ENCODE measurements at regions not wholly inside any gene's neighbourhood (a gene's known extent, or its start where the extent isn't known, plus 50 kb on each side); places are given as distances from the start of the nearest gene placed in this dataset.
"Not testable (repeated sequence)": the region's sequence is repeated elsewhere in the genome, so short reads cannot be mapped to it uniquely, and the experiment has no call there.

GRCh38 chr9:67635067-67635466 lies 223.7 kb upstream of the ANKRD20A1 start:
- not testable (repeated sequence) for DNase-seq

DNA sequence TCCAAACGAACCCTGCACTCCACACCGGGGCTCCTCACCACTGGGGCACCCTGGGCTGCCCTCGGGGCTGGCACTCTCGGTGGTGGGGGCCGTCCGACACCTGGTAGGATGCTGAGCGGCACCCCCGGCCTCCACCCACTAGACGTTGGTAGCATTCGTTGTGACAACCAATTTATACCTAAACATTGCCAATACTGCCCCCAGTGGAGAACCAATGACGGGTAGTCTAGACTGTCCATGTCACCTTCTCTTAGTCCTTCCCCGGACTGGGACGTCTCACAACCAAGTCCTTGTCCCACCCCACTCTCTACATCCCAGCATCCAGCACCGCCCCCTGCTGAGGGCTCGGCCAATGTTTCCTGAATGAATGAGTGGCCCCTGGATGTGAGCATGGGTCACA lies 246.8 kb upstream of the ANKRD20A1 start:
- DNase-seq: not testable (repeated sequence)

- not testable (repeated sequence) for DNase-seq
Measured at GRCh38 chr9:67609872-67610271, 248.9 kb upstream of the ANKRD20A1 start.

DNA sequence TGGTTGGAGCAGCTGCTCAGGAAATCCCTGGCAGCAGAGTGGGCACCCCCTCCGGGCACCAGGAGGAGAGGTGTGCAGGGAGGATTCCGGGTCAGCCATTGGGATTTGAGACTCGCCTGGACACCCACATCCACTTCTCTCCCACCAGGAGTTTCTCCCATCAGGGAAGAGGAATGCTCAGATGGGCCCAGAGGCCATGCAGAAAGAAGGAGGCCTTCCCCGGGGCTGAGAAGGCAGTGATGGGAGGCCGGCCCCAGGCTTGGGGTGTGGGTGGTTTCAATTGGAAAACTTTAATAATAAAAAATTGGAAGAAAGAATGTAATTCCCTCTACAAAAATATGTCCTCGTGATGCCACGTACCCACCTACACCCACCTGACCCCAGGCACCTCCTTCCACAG lies 249.3 kb upstream of the ANKRD20A1 start:
- not testable (repeated sequence) for DNase-seq

DNA sequence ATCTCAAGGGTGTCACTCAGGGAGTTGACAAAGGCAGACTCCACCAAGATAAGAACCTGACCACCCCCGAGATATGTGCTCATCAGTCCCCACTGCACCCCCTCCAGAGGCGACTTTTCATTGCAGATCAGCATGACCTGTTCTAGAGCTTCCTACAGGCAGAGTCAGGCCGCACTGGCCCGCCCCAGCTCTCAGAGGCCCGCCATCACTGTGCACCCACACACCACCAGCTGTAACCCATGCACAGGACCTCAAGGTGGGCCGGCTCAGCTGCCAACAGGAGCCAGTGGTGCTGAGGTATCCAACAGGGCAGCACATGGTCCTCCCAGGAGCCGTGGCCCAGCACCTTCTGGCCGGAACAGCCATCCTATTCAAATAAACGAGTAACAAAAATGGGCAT lies 253.6 kb upstream of the ANKRD20A1 start:
- DNase-seq: not testable (repeated sequence)

DNA sequence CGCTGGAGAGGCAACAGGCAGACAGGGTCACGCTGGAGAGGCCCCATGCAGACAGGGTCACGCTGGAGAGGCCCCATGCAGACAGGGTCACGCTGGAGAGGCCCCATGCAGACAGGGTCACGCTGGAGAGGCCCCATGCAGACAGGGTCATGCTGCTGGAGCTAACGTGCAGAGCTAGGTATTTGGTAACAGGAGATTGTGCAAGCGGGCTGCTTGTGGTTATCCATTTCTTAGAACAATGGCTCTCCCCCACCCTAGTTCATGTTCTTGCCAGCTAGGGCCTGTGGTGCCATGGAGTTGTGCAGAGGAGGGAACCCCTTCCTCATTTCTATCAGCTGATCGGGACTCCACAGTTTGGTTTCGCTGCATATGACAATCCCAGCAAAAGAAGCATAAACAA lies 255.1 kb upstream of the ANKRD20A1 start:
- DNase-seq: peak; percentile 7 to 69

DNA sequence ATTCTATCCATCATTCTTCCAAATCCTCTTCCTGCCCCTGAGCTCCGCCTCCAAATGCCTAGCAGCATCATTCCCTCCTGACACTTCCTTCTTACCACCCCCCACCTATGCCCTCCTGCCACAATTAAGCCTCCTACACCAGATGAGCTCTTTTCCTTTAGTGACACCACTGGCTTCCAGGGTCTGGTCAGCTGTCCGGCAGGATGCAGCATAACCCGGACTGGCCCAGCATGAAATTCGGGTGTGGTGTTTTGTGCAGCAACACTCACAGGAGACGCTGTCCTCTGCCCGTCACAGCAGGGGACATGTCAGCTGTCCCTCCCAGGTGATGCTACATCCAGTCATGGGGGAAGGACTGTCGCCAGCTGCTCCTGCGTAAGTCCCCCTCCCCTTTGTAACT lies 266.3 kb upstream of the ANKRD20A1 start:
- DNase-seq: not testable (repeated sequence)

DNA sequence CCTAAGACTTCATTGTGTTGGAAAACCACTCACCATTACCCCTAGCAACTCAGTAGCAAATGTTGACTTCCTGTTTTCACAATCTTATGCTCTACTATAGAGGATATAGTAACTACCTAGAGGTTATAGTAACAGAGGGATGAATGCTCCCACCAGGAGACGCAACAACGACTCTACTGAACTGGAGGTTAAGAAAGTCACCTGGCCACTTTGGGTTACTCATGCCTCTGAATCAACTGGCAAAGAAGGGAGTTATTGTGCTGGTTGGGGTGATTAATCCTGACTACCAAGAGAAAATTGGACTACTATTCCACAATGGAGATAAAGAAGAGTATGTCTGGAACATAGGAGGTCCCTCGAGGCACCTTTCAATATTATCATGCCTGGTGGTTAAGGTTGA lies 302.9 kb upstream of the ANKRD20A1 start:
- not testable (repeated sequence) for DNase-seq

DNA sequence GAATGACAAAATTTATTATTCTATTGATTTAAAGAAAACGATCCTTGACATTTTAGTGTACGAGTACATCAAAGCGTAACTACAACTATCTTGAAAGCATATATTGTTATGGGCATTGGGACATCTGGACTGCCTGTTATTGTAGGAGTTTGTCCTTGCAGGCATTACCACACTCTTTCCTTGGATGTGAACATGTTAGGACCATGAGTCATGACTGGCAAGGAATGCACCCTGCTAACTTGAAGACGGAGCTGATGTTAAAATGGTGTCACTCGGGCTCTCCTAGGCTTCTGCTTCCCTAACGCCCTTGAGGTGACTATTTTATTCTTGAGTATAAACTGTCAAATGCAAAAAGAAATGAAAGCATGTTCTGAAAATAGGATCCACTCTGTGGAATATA lies 308.7 kb upstream of the ANKRD20A1 start:
- DNase-seq: not testable (repeated sequence)

DNA sequence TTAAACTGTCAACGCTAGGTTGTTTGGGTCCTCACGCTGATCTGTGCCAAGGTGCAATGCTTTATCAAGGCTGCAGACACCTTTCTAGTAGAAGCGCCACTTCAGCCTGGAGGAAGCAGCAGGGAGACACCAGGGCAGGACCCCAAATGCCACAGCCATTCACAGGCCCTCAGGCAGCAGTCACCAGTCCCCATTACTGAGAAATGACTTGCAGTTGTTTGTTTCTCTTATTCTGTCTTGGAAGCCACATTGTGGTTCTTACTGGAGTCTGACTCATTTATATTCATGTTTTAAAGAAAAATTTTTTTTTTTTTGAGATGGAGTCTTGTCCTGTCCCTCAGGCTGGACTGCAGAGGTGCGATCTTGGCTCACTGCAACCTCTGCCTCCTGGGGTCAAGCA lies 328.9 kb upstream of the ANKRD20A1 start:
- DNase-seq: not testable (repeated sequence)

GRCh38 chr9:67516938-67517337 lies 341.8 kb upstream of the ANKRD20A1 start:
- not testable (repeated sequence) for DNase-seq

GRCh38 chr9:67514587-67514986 lies 344.1 kb upstream of the ANKRD20A1 start:
- DNase-seq: not testable (repeated sequence)

- DNase-seq: not testable (repeated sequence)
Measured at GRCh38 chr9:67503728-67504369, 354.9 kb upstream of the ANKRD20A1 start.

DNA sequence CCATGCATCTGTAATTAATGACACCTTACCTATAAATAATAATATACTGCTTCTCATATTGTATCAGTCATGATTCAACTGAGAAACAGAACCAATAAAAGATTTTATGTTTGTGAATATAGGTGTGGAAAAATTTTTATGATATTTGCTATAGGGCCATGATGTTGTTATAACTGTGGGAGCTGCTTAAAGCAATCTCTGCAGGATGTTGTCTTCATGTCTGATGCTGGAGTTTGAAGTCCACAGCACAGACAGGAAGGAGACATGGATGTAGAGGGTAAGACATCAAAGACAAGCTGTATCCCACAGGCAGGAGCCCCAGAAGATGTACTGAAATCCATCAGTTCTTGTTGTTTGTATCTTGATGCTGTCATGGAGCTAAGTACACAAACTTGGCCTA lies 366.7 kb upstream of the ANKRD20A1 start:
- not testable (repeated sequence) for DNase-seq

GRCh38 chr9:67477465-67477864 lies 381.3 kb upstream of the ANKRD20A1 start:
- DNase-seq: not testable (repeated sequence)

- not testable (repeated sequence) for DNase-seq
Measured at GRCh38 chr9:67470739-67471138, 388.0 kb upstream of the ANKRD20A1 start.

- not testable (repeated sequence) for DNase-seq
Measured at GRCh38 chr9:67468326-67468725, 390.4 kb upstream of the ANKRD20A1 start.

DNA sequence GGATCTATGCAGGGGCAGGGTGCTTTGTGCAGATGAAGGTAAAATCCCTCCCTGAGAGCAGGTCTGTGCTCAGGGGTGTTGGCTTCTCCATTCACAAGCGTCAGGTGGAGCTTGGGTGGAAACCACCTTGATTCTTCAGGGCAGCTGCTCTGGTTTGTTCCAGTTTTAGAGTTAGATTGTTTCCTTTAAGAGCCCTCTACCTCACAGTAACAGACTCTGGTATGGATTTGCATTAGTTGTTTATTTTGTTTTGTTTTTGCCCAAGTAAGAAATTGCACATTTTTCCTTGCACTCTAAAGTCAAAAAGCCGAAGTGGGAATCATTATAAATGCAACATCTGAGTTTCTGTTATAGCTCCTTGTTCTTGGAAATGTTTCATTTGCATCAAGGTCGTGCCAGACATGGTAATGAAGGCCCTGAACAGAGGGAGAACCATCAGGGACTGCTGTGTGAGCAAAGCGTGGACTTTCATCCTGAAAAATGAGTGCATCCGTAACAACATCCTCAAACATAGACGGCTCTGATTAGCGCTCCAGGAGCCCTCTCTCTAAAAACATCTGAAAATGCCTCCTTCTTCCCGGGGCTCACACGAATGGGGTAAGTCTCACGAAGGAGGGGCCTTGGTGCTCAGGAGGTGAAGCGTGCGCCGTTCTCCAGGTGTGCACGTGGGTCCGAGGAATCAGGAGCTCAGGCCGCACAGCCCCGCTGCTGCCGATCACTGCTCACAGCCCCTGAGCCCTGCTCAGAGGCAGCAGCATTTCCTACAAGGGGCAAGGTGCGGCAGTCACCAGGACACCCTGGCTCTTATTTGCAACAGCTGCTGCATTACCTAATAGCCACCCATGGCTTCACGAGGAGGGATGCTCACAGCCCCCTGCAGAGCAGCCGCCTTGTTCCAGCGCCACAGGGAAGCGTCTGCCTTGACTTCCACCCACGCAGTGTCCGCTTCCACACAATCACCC lies 396.7 kb upstream of the ANKRD20A1 start:
- not testable (repeated sequence) for DNase-seq

DNA sequence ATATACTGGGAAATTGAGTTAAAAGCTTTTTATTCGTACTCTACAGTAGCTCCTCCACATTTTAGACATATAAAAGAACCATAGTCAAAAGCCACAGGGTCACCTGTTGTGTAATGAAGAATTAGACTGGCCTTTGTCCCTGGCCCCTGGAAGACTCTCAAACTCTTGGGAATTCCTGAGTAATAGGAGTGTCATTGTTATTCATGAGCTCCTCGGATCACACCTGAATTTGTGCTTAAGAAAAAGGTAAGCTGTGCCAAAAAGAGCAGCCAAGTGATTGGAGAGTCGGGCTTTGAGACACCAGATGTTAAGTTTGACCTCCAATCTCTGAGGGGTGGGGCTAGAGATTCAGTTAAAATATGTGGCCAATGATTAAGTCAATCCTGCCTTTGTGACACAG lies 405.8 kb upstream of the ANKRD20A1 start:
- not testable (repeated sequence) for DNase-seq

DNA sequence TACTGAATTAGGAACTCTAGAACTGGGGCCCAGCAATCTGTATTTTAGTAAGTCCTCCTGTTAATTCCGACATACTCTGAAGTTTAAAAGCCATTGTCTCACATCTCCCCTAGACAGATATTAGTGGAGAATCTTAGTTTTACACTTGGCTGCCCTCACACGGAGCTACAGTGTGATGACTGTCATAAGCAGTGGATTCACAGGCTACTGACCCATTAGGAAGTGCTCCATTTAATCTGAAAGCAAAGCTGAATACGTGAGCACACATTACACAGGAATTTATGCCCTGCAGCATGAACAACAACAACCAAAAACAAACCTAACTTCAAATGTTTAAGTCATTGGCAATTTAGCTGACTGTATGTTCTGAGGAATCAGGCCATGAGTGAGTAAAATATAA lies 416.4 kb upstream of the ANKRD20A1 start:
- DNase-seq: not testable (repeated sequence)

DNA sequence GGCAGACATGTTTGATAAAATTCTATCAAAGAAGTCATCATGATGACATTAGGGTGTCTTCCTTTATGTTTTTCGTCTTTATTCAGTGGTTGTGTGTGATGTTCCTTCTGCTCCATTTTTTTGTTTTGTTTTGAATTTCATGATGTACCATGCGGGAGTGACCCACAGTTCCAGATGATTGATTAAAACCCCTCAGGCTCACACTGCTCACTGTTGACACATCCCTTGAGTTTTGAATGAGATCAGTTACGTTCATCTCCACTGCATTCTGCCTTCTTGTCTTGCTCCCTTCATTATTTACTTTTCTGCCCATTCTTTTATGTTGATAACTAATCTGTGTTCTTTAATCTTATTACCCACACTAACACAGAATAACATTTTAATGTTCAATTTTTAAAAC lies 421.7 kb upstream of the ANKRD20A1 start:
- not testable (repeated sequence) for DNase-seq

- DNase-seq: not testable (repeated sequence)
Measured at GRCh38 chr9:67424881-67425280, 432.5 kb upstream of the SPATA31A3 start.

GRCh38 chr9:67423049-67423728 lies 430.8 kb upstream of the SPATA31A3 start:
- DNase-seq: not testable (repeated sequence)

Measured in CD4-positive, alpha-beta T cell treated with Interferon alpha-2 for 1 hour (primary cell).